ENCODE measurements at regions not wholly inside any gene's neighbourhood (a gene's known extent, or its start where the extent isn't known, plus 50 kb on each side); places are given as distances from the start of the nearest gene placed in this dataset.
A peak's percentile ranks its signal among the peaks of the same experiment; 100 is the strongest.

DNA sequence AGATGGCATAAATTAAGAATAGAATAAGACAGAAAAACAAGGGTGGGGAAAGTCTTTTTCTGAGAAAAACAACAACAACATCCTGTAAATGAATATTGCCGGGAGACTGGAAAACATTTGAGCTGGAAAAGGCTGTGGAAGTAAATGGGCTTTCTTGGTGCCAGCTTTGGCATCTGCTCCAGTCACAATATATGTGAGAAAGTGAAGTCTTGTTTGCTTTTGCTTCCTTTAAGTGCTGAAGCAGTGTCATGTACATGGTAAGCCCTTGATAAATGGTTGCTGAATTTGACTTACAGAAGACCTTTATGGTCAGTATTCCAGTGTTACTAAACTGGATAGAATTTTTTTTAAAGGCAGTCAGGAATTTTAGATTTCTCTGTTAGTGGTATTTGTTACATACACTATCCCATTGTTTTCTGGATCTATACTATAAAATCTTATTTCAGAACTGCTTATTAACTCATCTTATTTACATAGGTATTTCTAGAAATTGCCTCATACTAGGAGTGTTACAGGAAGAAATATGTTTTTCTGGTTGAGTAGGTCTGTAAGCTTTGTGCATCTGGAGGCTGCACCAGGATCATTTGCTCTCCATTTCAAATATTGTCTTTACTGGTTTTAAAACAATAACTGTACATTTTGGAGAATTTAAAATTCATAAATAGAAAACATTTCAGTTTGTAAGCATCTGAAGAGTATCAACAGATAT is 201.7 kb upstream of the FOXP2 start:
- TF ChIP-seq ZFX (IDR thresholded peaks at IDR 0.05; ENCODE audit: borderline replicate concordance) = no peak
- no peak overlapping the region for H3K27ac ChIP-seq

DNA sequence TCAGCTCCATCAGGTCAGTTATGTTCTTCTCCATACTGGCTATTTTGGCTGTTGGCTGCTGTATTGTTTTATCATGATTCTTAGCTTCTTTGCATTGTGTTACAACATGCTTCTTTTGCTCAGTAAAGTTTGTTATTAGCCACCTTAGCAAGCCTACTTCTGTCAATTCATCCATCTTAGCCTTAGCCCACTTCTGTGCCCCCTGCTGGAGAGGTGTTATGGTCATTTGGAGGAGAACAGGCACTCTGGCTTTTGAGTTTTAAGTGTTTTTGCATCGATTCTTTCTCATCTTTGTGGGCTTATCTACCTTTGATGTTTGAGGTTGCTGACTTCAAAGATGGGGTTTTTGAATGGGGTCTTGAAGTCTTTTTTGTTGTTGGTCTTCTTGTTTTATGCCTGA is 204.6 kb upstream of the FOXP2 start:
- no peak for TF ChIP-seq ZFX (IDR thresholded peaks at IDR 0.05; ENCODE audit: borderline replicate concordance)
- TF ChIP-seq, protein P1, sequence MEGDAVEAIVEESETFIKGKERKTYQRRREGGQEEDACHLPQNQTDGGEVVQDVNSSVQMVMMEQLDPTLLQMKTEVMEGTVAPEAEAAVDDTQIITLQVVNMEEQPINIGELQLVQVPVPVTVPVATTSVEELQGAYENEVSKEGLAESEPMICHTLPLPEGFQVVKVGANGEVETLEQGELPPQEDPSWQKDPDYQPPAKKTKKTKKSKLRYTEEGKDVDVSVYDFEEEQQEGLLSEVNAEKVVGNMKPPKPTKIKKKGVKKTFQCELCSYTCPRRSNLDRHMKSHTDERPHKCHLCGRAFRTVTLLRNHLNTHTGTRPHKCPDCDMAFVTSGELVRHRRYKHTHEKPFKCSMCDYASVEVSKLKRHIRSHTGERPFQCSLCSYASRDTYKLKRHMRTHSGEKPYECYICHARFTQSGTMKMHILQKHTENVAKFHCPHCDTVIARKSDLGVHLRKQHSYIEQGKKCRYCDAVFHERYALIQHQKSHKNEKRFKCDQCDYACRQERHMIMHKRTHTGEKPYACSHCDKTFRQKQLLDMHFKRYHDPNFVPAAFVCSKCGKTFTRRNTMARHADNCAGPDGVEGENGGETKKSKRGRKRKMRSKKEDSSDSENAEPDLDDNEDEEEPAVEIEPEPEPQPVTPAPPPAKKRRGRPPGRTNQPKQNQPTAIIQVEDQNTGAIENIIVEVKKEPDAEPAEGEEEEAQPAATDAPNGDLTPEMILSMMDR (IDR thresholded peaks at IDR 0.05) = peak; percentile 22; the same call in 1 of the 2 replicates
- H3K27ac ChIP-seq = no peak overlapping the region

DNA sequence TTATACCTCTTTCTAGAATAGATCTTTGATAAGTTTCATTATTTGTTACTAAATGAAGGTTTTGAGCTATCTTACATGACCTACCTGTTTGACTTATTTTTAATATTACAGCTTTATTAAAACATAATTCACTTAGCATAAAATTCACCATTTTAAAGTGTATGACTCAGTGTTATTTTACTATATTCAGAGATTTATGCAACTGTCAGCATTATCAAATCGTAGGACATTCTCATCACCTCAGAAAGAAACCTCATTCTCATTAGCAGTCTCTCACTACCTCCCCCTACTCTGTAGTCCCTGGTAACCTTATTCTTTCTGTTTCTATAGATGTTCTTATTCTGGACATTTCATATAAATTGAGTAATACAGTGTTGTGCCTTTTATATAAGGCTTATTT is 207.9 kb upstream of the FOXP2 start:
- TF ChIP-seq, protein P1 (IDR thresholded peaks at IDR 0.05) = no peak
- TF ChIP-seq ZFX (IDR thresholded peaks at IDR 0.05; ENCODE audit: borderline replicate concordance) = no peak
- no peak overlapping the region for H3K27ac ChIP-seq

DNA sequence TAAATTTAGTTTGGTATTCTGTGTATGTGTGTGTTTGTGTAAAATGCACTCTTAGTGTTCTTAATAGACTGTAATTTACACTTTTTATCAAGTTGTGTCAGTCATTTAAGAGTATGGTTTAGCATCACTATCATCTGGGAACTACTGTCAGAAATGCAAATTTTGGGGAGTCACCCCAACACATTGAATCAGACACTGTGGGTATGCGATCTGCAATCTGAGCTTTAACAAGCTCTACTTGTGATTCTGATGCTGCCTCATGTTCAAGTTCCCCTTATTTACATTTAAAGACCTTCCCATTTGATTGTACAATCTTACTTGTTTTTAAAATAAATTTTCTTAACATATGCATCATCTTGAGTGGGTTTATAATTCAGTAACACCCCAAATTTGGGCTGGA is 218.1 kb upstream of the FOXP2 start:
- no peak overlapping the region for H3K27ac ChIP-seq
- no peak for TF ChIP-seq ZFX (IDR thresholded peaks at IDR 0.05; ENCODE audit: borderline replicate concordance)
- TF ChIP-seq, protein P1 (IDR thresholded peaks at IDR 0.05) = no peak

DNA sequence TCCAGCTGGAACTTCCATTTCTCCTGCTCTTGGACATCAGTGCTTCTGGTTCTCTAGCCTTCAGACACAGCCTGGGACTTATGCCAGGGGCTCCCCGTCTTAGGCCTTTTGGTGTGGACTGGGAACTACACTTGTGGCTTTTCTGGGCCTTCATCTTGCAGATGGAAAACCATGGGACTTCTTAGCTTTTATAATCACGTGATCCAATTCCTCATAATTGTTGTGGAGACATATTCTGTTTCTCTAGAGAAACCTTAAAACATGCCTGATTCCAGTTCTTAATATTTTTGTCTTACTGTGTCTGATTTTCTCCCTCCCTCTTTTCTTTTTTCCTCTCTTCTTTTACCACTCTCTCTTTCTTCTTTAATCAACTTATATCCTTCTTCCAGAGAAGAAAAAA is 224.2 kb upstream of the FOXP2 start:
- H3K27ac ChIP-seq = no peak overlapping the region
- no peak for TF ChIP-seq ZFX (IDR thresholded peaks at IDR 0.05; ENCODE audit: borderline replicate concordance)
- TF ChIP-seq, protein P1 (IDR thresholded peaks at IDR 0.05) = no peak

DNA sequence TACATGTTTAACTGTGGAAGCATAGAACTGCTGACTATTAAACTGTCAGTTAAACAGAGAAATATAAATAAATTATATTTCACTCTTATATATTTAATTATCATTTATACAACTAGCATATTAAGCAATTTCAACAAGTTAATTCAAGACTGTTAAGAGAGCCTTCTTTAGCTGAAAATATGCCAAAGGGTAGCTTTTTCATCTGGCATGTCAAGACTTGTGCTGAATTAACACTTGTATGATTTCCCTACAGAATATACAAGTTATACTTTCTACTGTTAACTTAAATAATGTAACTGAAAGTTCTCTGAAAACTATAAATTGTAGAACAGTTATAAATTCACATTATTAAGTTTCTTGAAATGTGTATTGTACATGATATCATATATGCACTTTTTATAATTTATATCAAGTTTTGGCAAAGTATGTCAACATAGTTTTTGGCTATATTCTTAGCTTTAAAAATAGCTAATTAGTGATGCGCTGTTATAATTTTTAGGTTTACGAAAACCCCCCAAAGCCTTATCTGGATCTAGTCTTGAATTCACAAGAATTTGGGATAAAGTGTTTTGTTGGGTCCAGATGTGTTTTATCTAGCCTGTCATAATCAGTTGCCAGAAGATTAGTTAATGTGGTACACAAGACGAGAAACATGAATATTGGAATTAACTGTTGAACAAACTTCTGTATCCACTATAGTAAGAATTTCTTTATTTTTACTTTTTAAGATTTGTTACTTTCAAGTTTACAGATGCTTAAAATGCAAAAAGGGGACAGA is 231.1 kb upstream of the FOXP2 start:
- H3K27ac ChIP-seq = no peak overlapping the region
- TF ChIP-seq, protein P1 (IDR thresholded peaks at IDR 0.05) = no peak
- TF ChIP-seq ZFX (IDR thresholded peaks at IDR 0.05; ENCODE audit: borderline replicate concordance) = no peak

DNA sequence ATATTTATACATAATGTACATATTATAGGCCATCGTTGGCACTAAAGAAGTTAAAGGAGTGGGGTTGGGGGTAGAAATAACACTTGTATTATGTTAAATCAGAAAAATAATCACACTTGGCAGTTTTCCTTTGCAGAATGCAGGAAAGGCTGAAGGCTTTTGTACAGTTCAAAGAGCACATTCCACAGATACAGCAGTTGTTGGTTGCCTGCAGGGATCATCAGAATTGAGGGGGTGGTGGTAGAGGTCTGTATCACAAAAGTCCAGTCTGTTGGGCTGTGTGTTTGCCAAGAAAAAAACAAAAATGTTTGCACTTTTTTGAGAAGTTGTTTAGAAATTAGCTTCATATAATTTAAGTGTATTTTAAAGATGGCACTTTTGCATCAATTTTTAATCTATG is 231.8 kb upstream of the FOXP2 start:
- TF ChIP-seq ZFX (IDR thresholded peaks at IDR 0.05; ENCODE audit: borderline replicate concordance) = no peak
- TF ChIP-seq, protein P1 (IDR thresholded peaks at IDR 0.05) = no peak
- H3K27ac ChIP-seq = no peak overlapping the region
